ENCODE measurements at regions not wholly inside any gene's neighbourhood (a gene's known extent, or its start where the extent isn't known, plus 50 kb on each side); places are given as distances from the start of the nearest gene placed in this dataset.

- Histone ChIP-seq H3K9ac (ENCODE audit: low read depth, low read length, poor library complexity) (peak overlapping the region; percentile 57), H2BK12ac (ENCODE audit: low read length) (no peak overlapping the region), H2AFZ (ENCODE audit: low read length) (no peak overlapping the region), H3K9me3 (replicated peaks in 1 of 2; ENCODE audit: control insufficient read depth in 2 of 2, insufficient read depth in 1 of 2, low read depth in 1 of 2, low read length in 2 of 2) (peaks cover 3 to 11% of the 10 kb centered on the region in 2 donors), H3K4me1 (ENCODE audit: control insufficient read depth in 2 of 2, insufficient read depth in 1 of 2, low read depth in 1 of 2, low read length in 2 of 2) (peaks cover 0 to 2% of the 10 kb centered on the region in 2 donors), H4K91ac (ENCODE audit: low read depth, low read length, poor library complexity) (no peak overlapping the region), H3K27me3 (ENCODE audit: control insufficient read depth in 3 of 3, insufficient read depth in 3 of 3, low read depth in 1 of 3, low read length in 3 of 3) (no peaks in the 10 kb centered on the region), H3K23ac (ENCODE audit: low read depth, low read length, poor library complexity) (no peak overlapping the region), H3K14ac (ENCODE audit: low read length) (no peak overlapping the region), H3K4me2 (ENCODE audit: insufficient read depth, low read length, poor library complexity, severe bottlenecking) (no peak overlapping the region), H2AK5ac (ENCODE audit: low read depth, low read length) (no peak overlapping the region), H3K27ac (replicated peaks; ENCODE audit: low read length) (no peak overlapping the region), H3K4ac (ENCODE audit: low read length) (no peak overlapping the region), H4K8ac (ENCODE audit: low read depth, low read length) (no peak overlapping the region), H3K36me3 (replicated peaks in 1 of 2; ENCODE audit: control insufficient read depth in 2 of 2, insufficient read depth in 2 of 2, low read length in 2 of 2) (peaks cover 1 to 9% of the 10 kb centered on the region in 2 donors), H3K18ac (ENCODE audit: low read length) (peak overlapping the region; percentile 11), H2BK15ac (ENCODE audit: low read length) (no peak overlapping the region), H2BK120ac (ENCODE audit: low read depth, low read length) (no peak overlapping the region), H2BK5ac (ENCODE audit: low read length) (no peak overlapping the region), H3K79me1 (ENCODE audit: low read depth, low read length) (no peaks in the 10 kb centered on the region), H3K4me3 (ENCODE audit: low read length in 2 of 2) (no peak overlapping the region)
- no CpG with 5 or more reads among the region's 15 CpGs for WGBS, 2 donors (ENCODE audit: extremely low coverage in 2 of 2, insufficient read length in 2 of 2, insufficient replicate concordance in 1 of 2)
- DNase-seq (ENCODE audit: low spot score): no peak
Observed at GRCh38 chr17:63304704-63305261, 141.3 kb downstream of the CYB561 start.

- Histone ChIP-seq H2BK120ac (ENCODE audit: low read depth, low read length) (no peak overlapping the region), H3K9ac (ENCODE audit: low read depth, low read length, poor library complexity) (no peak overlapping the region), H3K23ac (ENCODE audit: low read depth, low read length, poor library complexity) (no peak overlapping the region), H2BK15ac (ENCODE audit: low read length) (no peak overlapping the region), H3K18ac (ENCODE audit: low read length) (no peak overlapping the region), H4K8ac (ENCODE audit: low read depth, low read length) (no peak overlapping the region), H2BK5ac (ENCODE audit: low read length) (no peak overlapping the region), H2BK12ac (ENCODE audit: low read length) (no peak overlapping the region), H4K91ac (ENCODE audit: low read depth, low read length, poor library complexity) (no peak overlapping the region), H3K4me3 (ENCODE audit: low read length in 2 of 2) (no peak overlapping the region), H3K79me1 (ENCODE audit: low read depth, low read length) (no peaks in the 10 kb centered on the region), H2AK5ac (ENCODE audit: low read depth, low read length) (no peak overlapping the region), H3K27ac (replicated peaks; ENCODE audit: low read length) (no peak overlapping the region), H3K4me1 (ENCODE audit: control insufficient read depth in 2 of 2, insufficient read depth in 1 of 2, low read depth in 1 of 2, low read length in 2 of 2) (peaks cover 0 to 2% of the 10 kb centered on the region in 2 donors), H3K4me2 (ENCODE audit: insufficient read depth, low read length, poor library complexity, severe bottlenecking) (no peak overlapping the region), H3K27me3 (ENCODE audit: control insufficient read depth in 3 of 3, insufficient read depth in 3 of 3, low read depth in 1 of 3, low read length in 3 of 3) (no peaks in the 10 kb centered on the region), H3K36me3 (replicated peaks in 1 of 2; ENCODE audit: control insufficient read depth in 2 of 2, insufficient read depth in 2 of 2, low read length in 2 of 2) (peaks cover 1 to 9% of the 10 kb centered on the region in 2 donors), H2AFZ (ENCODE audit: low read length) (no peak overlapping the region), H3K9me3 (replicated peaks in 1 of 2; ENCODE audit: control insufficient read depth in 2 of 2, insufficient read depth in 1 of 2, low read depth in 1 of 2, low read length in 2 of 2) (peaks cover 3 to 19% of the 10 kb centered on the region in 2 donors), H3K14ac (ENCODE audit: low read length) (no peak overlapping the region), H3K4ac (ENCODE audit: low read length) (no peak overlapping the region)
- no peak for DNase-seq (ENCODE audit: low spot score)
- no CpG with 5 or more reads among the region's 7 CpGs for WGBS, 2 donors (ENCODE audit: extremely low coverage in 2 of 2, insufficient read length in 2 of 2, insufficient replicate concordance in 1 of 2)
Observed at GRCh38 chr17:63305857-63306256, 140.2 kb downstream of the CYB561 start.

- Histone ChIP-seq H4K8ac (ENCODE audit: low read depth, low read length) (no peak overlapping the region), H2AK5ac (ENCODE audit: low read depth, low read length) (no peak overlapping the region), H3K9me3 (replicated peaks in 1 of 2; ENCODE audit: control insufficient read depth in 2 of 2, insufficient read depth in 1 of 2, low read depth in 1 of 2, low read length in 2 of 2) (peaks cover 3 to 26% of the 10 kb centered on the region in 2 donors), H3K79me1 (ENCODE audit: low read depth, low read length) (no peaks in the 10 kb centered on the region), H2BK5ac (ENCODE audit: low read length) (no peak overlapping the region), H3K27me3 (ENCODE audit: control insufficient read depth in 3 of 3, insufficient read depth in 3 of 3, low read depth in 1 of 3, low read length in 3 of 3) (no peaks in the 10 kb centered on the region), H3K4me3 (ENCODE audit: low read length in 2 of 2) (no peak overlapping the region), H3K14ac (ENCODE audit: low read length) (no peak overlapping the region), H3K36me3 (replicated peaks in 1 of 2; ENCODE audit: control insufficient read depth in 2 of 2, insufficient read depth in 2 of 2, low read length in 2 of 2) (peaks cover 1 to 9% of the 10 kb centered on the region in 2 donors), H3K4me2 (ENCODE audit: insufficient read depth, low read length, poor library complexity, severe bottlenecking) (no peak overlapping the region), H2BK15ac (ENCODE audit: low read length) (no peak overlapping the region), H3K9ac (ENCODE audit: low read depth, low read length, poor library complexity) (no peak overlapping the region), H3K18ac (ENCODE audit: low read length) (no peak overlapping the region), H3K4ac (ENCODE audit: low read length) (no peak overlapping the region), H2BK120ac (ENCODE audit: low read depth, low read length) (no peak overlapping the region), H2AFZ (ENCODE audit: low read length) (no peak overlapping the region), H2BK12ac (ENCODE audit: low read length) (no peak overlapping the region), H3K4me1 (ENCODE audit: control insufficient read depth in 2 of 2, insufficient read depth in 1 of 2, low read depth in 1 of 2, low read length in 2 of 2) (peaks cover 0 to 2% of the 10 kb centered on the region in 2 donors), H4K91ac (ENCODE audit: low read depth, low read length, poor library complexity) (no peak overlapping the region), H3K23ac (ENCODE audit: low read depth, low read length, poor library complexity) (no peak overlapping the region), H3K27ac (replicated peaks; ENCODE audit: low read length) (no peak overlapping the region)
- DNase-seq (ENCODE audit: low spot score): no peak
- no CpG with 5 or more reads among the region's 3 CpGs for WGBS, 2 donors (ENCODE audit: extremely low coverage in 2 of 2, insufficient read length in 2 of 2, insufficient replicate concordance in 1 of 2)
Observed at GRCh38 chr17:63306855-63307254, 139.3 kb downstream of the CYB561 start.

GRCh38 chr17:63308272-63308671 lies 137.8 kb downstream of the CYB561 start:
- H2BK5ac ChIP-seq (ENCODE audit: low read length): no peak overlapping the region
- no peak overlapping the region for H2BK120ac ChIP-seq (ENCODE audit: low read depth, low read length)
- H3K79me1 ChIP-seq (ENCODE audit: low read depth, low read length): no peaks in the 10 kb centered on the region
- H3K4me1 ChIP-seq (ENCODE audit: control insufficient read depth in 2 of 2, insufficient read depth in 1 of 2, low read depth in 1 of 2, low read length in 2 of 2): peaks cover 0 to 2% of the 10 kb centered on the region in 2 donors
- no peak overlapping the region for H4K91ac ChIP-seq (ENCODE audit: low read depth, low read length, poor library complexity)
- peaks cover 1 to 9% of the 10 kb centered on the region in 2 donors for H3K36me3 ChIP-seq (replicated peaks in 1 of 2; ENCODE audit: control insufficient read depth in 2 of 2, insufficient read depth in 2 of 2, low read length in 2 of 2)
- H2AFZ ChIP-seq (ENCODE audit: low read length): no peak overlapping the region
- peaks cover 3 to 29% of the 10 kb centered on the region in 2 donors for H3K9me3 ChIP-seq (replicated peaks in 1 of 2; ENCODE audit: control insufficient read depth in 2 of 2, insufficient read depth in 1 of 2, low read depth in 1 of 2, low read length in 2 of 2)
- no peak overlapping the region for H3K23ac ChIP-seq (ENCODE audit: low read depth, low read length, poor library complexity)
- H2BK12ac ChIP-seq (ENCODE audit: low read length): no peak overlapping the region
- no peak overlapping the region for H3K14ac ChIP-seq (ENCODE audit: low read length)
- no peak overlapping the region for H2BK15ac ChIP-seq (ENCODE audit: low read length)
- H3K27ac ChIP-seq (replicated peaks; ENCODE audit: low read length): no peak overlapping the region
- no peak overlapping the region for H3K4ac ChIP-seq (ENCODE audit: low read length)
- no peaks in the 10 kb centered on the region for H3K27me3 ChIP-seq (ENCODE audit: control insufficient read depth in 3 of 3, insufficient read depth in 3 of 3, low read depth in 1 of 3, low read length in 3 of 3)
- H2AK5ac ChIP-seq (ENCODE audit: low read depth, low read length): no peak overlapping the region
- no peak overlapping the region for H3K4me2 ChIP-seq (ENCODE audit: insufficient read depth, low read length, poor library complexity, severe bottlenecking)
- H4K8ac ChIP-seq (ENCODE audit: low read depth, low read length): no peak overlapping the region
- no CpG with 5 or more reads among the region's 1 CpG for WGBS, 2 donors (ENCODE audit: extremely low coverage in 2 of 2, insufficient read length in 2 of 2, insufficient replicate concordance in 1 of 2)
- no peak overlapping the region for H3K9ac ChIP-seq (ENCODE audit: low read depth, low read length, poor library complexity)
- no peak overlapping the region for H3K18ac ChIP-seq (ENCODE audit: low read length)
- no peak overlapping the region for H3K4me3 ChIP-seq (ENCODE audit: low read length in 2 of 2)
- DNase-seq (ENCODE audit: low spot score): no peak

All from neuronal stem cell (in vitro differentiated cells).